GM12878 (cell line): ENCODE measurements at regions not wholly inside any gene's neighbourhood (a gene's known extent, or its start where the extent isn't known, plus 50 kb on each side); places are given as distances from the start of the nearest gene placed in this dataset.

ENCODE experiments used
- ATAC-seq: fragments of 200-7000 bp; cut with Tn5 transposase; 3 replicates; pipeline ENCODE4 v1.9.1; 2020; ENCODE audit warnings: mild to moderate bottlenecking, moderate library complexity
- BruUV-seq: library from RNA; stranded (reverse); fragments of 400-500 nt; replicated peaks from 2 replicates; lab custom pipeline; 2021; lab: Mats Ljungman, UMichigan
- CTCF ChIA-PET: fragments of 300-600 bp; sonication (Branson Sonifier 250); formaldehyde crosslinking; extraction: SDS; loops from one replicate; lab custom pipeline; 2021; ENCODE audit warnings: inconsistent platforms; lab: Yijun Ruan, JAX
- POLR2A ChIA-PET: fragments of 350-600 bp; formaldehyde crosslinking; extraction: SDS; loops from one replicate; lab custom pipeline; 2021; ENCODE audit warnings: inconsistent platforms; lab: Charles Lee
- RAD21 ChIA-PET: fragments of 300-600 bp; sonication (Branson Sonifier 250); formaldehyde crosslinking; loops from one replicate; lab custom pipeline; 2023; ENCODE audit warnings: antibody characterized with exemption; ENCODE audit not compliant: unreplicated experiment; lab: Charles Lee
- SMC1A ChIA-PET: fragments of 300-600 bp; sonication (Branson Sonifier 250); formaldehyde crosslinking; loops from one replicate; lab custom pipeline; 2023; ENCODE audit not compliant: unreplicated experiment, uncharacterized antibody; lab: Charles Lee
- DNase-seq: peaks from one replicate; pipeline ENCODE4 v3.0.0-alpha.2; 2011; ENCODE audit warnings: low read depth, low spot score
- FAIRE-seq: peaks from 3 replicates; lab custom pipeline; 2011; peaks lifted over from hg19 to GRCh38; lab: Jason Lieb, UNC
- H2AFZ ChIP-seq: 2 replicates; pipeline ENCODE4 v1.6.0; 2011; ENCODE audit warnings: low read depth, low read length, control low read depth; ENCODE audit not compliant: control insufficient read depth
- H3K27ac ChIP-seq: 2 replicates; pipeline ENCODE4 v1.5.1; 2011; ENCODE audit warnings: control low read depth; ENCODE audit not compliant: control insufficient read depth, insufficient read depth
- H3K27me3 ChIP-seq, 2 experiments: replicated peaks in 1 of 2; 2 replicates each; pipeline versions ENCODE4 v1.6.0 to v1.6.1; 2011; ENCODE audit warnings: low read length in 1 of 2; ENCODE audit not compliant: control insufficient read depth in 2 of 2, insufficient read depth in 2 of 2
- H3K36me3 ChIP-seq, 2 experiments: 2 replicates each; pipeline ENCODE4 v1.5.1; 2011; ENCODE audit warnings: low read length in 1 of 2; ENCODE audit not compliant: control insufficient read depth in 2 of 2, insufficient read depth in 2 of 2
- H3K4me1 ChIP-seq: 2 replicates; pipeline ENCODE4 v1.6.1; 2011; ENCODE audit warnings: mild to moderate bottlenecking, low read length, moderate library complexity, mixed read lengths; ENCODE audit not compliant: control insufficient read depth, insufficient read depth
- H3K4me2 ChIP-seq: 2 replicates; pipeline ENCODE4 v1.6.0; 2011; ENCODE audit warnings: control low read depth; ENCODE audit not compliant: control insufficient read depth, insufficient read depth
- H3K4me3 ChIP-seq: fragments of 200-600 bp; sonication (generic); 2 replicates; pipeline ENCODE4 v1.5.1; 2016
- H3K79me2 ChIP-seq: 2 replicates; pipeline ENCODE4 v1.6.0; 2011; ENCODE audit warnings: low read length; ENCODE audit not compliant: control insufficient read depth, insufficient read depth
- H3K9ac ChIP-seq: 2 replicates; pipeline ENCODE4 v1.8.0; 2011; ENCODE audit warnings: low read length, control low read depth, mixed read lengths; ENCODE audit not compliant: control insufficient read depth, insufficient read depth
- H3K9me3 ChIP-seq: replicated peaks from 3 replicates; pipeline ENCODE4 v1.5.1; 2011; ENCODE audit warnings: mild to moderate bottlenecking, low read length; ENCODE audit not compliant: control insufficient read depth, insufficient read depth
- H4K20me1 ChIP-seq: 2 replicates; pipeline ENCODE4 v1.6.0; 2011; ENCODE audit not compliant: control insufficient read depth, insufficient read depth
- CEBPZ ChIP-seq: fragments of 150-350 bp; IDR thresholded peaks from 2 replicates; pipeline ENCODE4 v1.6.1; 2016; ENCODE audit warnings: low read depth, low read length
- FOS ChIP-seq: IDR thresholded peaks from 3 replicates; pipeline ENCODE4 v1.6.1; 2011; ENCODE audit warnings: borderline replicate concordance; ENCODE audit not compliant: insufficient read length; ENCODE audit errors: extremely low read depth
- HDAC2 ChIP-seq: fragments of 200-600 bp; sonication (generic); IDR thresholded peaks from 2 replicates; pipeline ENCODE4 v1.6.1; 2017
- KLF5 ChIP-seq: fragments of 450-650 bp; IDR thresholded peaks from 2 replicates; pipeline ENCODE4 v1.6.1; 2014; ENCODE audit warnings: mild to moderate bottlenecking; ENCODE audit not compliant: partially characterized antibody
- NFYB ChIP-seq: IDR thresholded peaks from 2 replicates; pipeline ENCODE4 v1.6.1; 2011; ENCODE audit warnings: low read depth, mild to moderate bottlenecking, low read length, improper control_type of control experiment, moderate library complexity; ENCODE audit not compliant: insufficient read depth
- PRDM15 ChIP-seq: fragments of 450-650 bp; formaldehyde crosslinking; IDR thresholded peaks from 2 replicates; pipeline ENCODE4 v1.4.0; 2020; ENCODE audit warnings: mild to moderate bottlenecking, moderate library complexity
- SIX5 ChIP-seq: IDR thresholded peaks from 2 replicates; pipeline ENCODE4 v1.6.1; 2011; ENCODE audit warnings: mild to moderate bottlenecking, low read depth, low read length, moderate library complexity; ENCODE audit not compliant: severe bottlenecking
- SP1 ChIP-seq: IDR thresholded peaks from one replicate; pipeline ENCODE4 v1.6.1; 2011; ENCODE audit warnings: low read depth, low read length
- SREBF2 ChIP-seq: IDR thresholded peaks from 2 replicates; pipeline ENCODE4 v1.6.1; 2012; ENCODE audit warnings: mild to moderate bottlenecking, low read length
- ZNF592 ChIP-seq: fragments of 450-650 bp; IDR thresholded peaks from 2 replicates; pipeline ENCODE4 v1.6.1; 2017; ENCODE audit warnings: mild to moderate bottlenecking, moderate library complexity
- WGBS: methylation state at CpG from one replicate; pipeline ENCODE4 v1.1.6; 2016; ENCODE audit warnings: low lambda C conversion rate; ENCODE audit not compliant: insufficient replicate concordance, insufficient coverage; ENCODE audit errors: missing lambda C conversion rate; 5-methylcytosine and 5-hydroxymethylcytosine counted together
- in situ Hi-C: fragments of 300-500 bp; cut with MboI; formaldehyde crosslinking; loops from 9 replicates; pipeline ENCODE4 v1.14.3; 2018; ENCODE audit warnings: mixed read lengths
- intact Hi-C: fragments of 100-400 bp; cut with micrococcal nuclease; formaldehyde crosslinking; loops from one replicate; pipeline ENCODE4 v1.14.2; 2022; ENCODE audit not compliant: unreplicated experiment

- no peak for TF ChIP-seq CEBPZ
- no peak for TF ChIP-seq SIX5
Measured at GRCh38 chr16:52070341-52071057, 476.4 kb downstream of the TOX3 start (continued).

GRCh38 chr16:52069866-52070265, 477.1 kb downstream of the TOX3 start:
- CTCF ChIA-PET, result interaction anchor here (0.7 to 4.3 kb wide), 7 partner anchors 118 to 952 kb away, joined by 3 to 28 read pairs (median 4); no protein-coding TSS in a partner anchor
- ATAC-seq (peak; percentile 21; the same call in 1 of the 3 replicates), DNase-seq (no peak), FAIRE-seq (peak; percentile 13)
- no peak overlapping the region for H2AFZ ChIP-seq
- no peaks in the 10 kb centered on the region for H3K79me2 ChIP-seq
- H3K4me2 ChIP-seq, result no peak overlapping the region
- no peak overlapping the region for H3K4me3 ChIP-seq
- H3K36me3 ChIP-seq, result no peaks in the 10 kb centered on the region
- WGBS, result 2% methylated on average over 3 of the region's 3 CpGs
- H3K27ac ChIP-seq, result no peak overlapping the region
- no peak overlapping the region for H3K9ac ChIP-seq
- SMC1A ChIA-PET, result interaction anchor here (1.0 to 1.9 kb wide), 4 partner anchors 122 to 952 kb away, joined by 3 to 15 read pairs (median 4); no protein-coding TSS in a partner anchor
- RAD21 ChIA-PET, result interaction anchor here (0.9 kb wide), 1 partner anchor 122 kb away, joined by 4 read pairs; no protein-coding TSS in a partner anchor
- POLR2A ChIA-PET, result no interaction called here
- no peaks in the 10 kb centered on the region for H4K20me1 ChIP-seq
- H3K27me3 ChIP-seq, result no peaks in the 10 kb centered on the region
- BruUV-seq, result no TSS peak
- in situ Hi-C loops, result no loop called here
- no peaks in the 10 kb centered on the region for H3K9me3 ChIP-seq
- intact Hi-C loops, result loop anchor here (2.0 kb wide), 2 partner anchors 843 to 953 kb away; no protein-coding TSS in a partner anchor
- no peaks in the 10 kb centered on the region for H3K4me1 ChIP-seq
- no peak for TF ChIP-seq PRDM15 (CRISPR knock-in tag)
- TF ChIP-seq ZNF592, result no peak
- TF ChIP-seq SREBF2, result no peak
- TF ChIP-seq SP1, result no peak
- TF ChIP-seq NFYB, result no peak
- TF ChIP-seq FOS, result no peak
- TF ChIP-seq HDAC2, result no peak
- no peak for TF ChIP-seq KLF5
